Glutamatergic neuron (in vitro differentiated cells): ENCODE measurements at regions not wholly inside any gene's neighbourhood (a gene's known extent, or its start where the extent isn't known, plus 50 kb on each side); places are given as distances from the start of the nearest gene placed in this dataset.

Experiments used
- DNase-seq: peaks from one replicate; pipeline ENCODE4 v3.0.0; 2022
- H3K27ac Mint-ChIP-seq: one replicate; pipeline ENCODE4 v1.8.0; 2020; ENCODE audit warnings: mild to moderate bottlenecking, mixed read lengths, inconsistent platforms; ENCODE audit not compliant: unreplicated experiment
- H3K27me3 Mint-ChIP-seq: one replicate; pipeline ENCODE4 v1.8.0; 2020; ENCODE audit warnings: mild to moderate bottlenecking, moderate library complexity, mixed read lengths, inconsistent platforms; ENCODE audit not compliant: unreplicated experiment
- H3K36me3 Mint-ChIP-seq: one replicate; pipeline ENCODE4 v1.8.0; 2020; ENCODE audit warnings: mild to moderate bottlenecking, mixed read lengths, inconsistent platforms; ENCODE audit not compliant: unreplicated experiment
- H3K4me1 Mint-ChIP-seq: one replicate; pipeline ENCODE4 v1.8.0; 2020; ENCODE audit warnings: mild to moderate bottlenecking, low read depth, mixed read lengths, inconsistent platforms; ENCODE audit not compliant: unreplicated experiment
- H3K4me3 Mint-ChIP-seq: one replicate; pipeline ENCODE4 v1.8.0; 2020; ENCODE audit warnings: mild to moderate bottlenecking, mixed read lengths, inconsistent platforms; ENCODE audit not compliant: unreplicated experiment
- H3K9me3 Mint-ChIP-seq: one replicate; pipeline ENCODE4 v1.8.0; 2020; ENCODE audit warnings: mild to moderate bottlenecking, moderate library complexity, mixed read lengths, inconsistent platforms; ENCODE audit not compliant: unreplicated experiment
- TF ChIP-seq, protein P1 (sequence below): fragments of 200-600 bp; sonication (generic); IDR thresholded peaks from one replicate; pipeline ENCODE4 v1.5.0; 2021; ENCODE audit not compliant: partially characterized antibody, unreplicated experiment

DNA sequence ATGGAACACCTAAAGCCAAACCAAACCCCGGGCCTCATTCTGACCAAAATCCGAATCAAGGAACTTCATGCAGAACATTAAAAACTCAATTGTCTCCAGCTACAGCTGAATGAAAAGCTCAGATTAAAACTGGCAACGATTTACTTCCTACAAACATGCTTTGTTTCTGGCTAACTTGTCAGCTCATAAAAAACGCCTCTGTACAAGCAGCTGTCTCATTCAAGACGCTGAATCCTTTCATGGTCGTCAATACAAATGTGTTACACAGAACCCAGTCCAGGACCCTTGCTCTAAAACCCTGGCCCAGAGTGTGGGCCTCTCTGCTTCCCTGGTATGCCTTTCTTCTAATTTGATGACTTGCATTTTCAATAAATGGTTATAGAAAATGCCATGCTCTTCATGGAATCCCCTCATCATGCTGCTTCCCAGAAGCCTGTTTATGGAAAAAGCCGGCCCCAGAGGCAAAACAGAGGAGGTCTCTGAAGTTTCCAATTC, 183.1 kb downstream of the PHLDA1 start:
- Mint-ChIP-seq H3K4me1 (peaks cover 51% of the 10 kb centered on the region), H3K27me3 (peaks cover 2% of the 10 kb centered on the region), H3K4me3 (no peak overlapping the region), H3K36me3 (peaks cover 9% of the 10 kb centered on the region), H3K27ac (peak overlapping the region; percentile 60), H3K9me3 (peaks cover 4% of the 10 kb centered on the region)
- TF ChIP-seq, protein P1, sequence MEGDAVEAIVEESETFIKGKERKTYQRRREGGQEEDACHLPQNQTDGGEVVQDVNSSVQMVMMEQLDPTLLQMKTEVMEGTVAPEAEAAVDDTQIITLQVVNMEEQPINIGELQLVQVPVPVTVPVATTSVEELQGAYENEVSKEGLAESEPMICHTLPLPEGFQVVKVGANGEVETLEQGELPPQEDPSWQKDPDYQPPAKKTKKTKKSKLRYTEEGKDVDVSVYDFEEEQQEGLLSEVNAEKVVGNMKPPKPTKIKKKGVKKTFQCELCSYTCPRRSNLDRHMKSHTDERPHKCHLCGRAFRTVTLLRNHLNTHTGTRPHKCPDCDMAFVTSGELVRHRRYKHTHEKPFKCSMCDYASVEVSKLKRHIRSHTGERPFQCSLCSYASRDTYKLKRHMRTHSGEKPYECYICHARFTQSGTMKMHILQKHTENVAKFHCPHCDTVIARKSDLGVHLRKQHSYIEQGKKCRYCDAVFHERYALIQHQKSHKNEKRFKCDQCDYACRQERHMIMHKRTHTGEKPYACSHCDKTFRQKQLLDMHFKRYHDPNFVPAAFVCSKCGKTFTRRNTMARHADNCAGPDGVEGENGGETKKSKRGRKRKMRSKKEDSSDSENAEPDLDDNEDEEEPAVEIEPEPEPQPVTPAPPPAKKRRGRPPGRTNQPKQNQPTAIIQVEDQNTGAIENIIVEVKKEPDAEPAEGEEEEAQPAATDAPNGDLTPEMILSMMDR, result no peak
- no peak for DNase-seq

DNA sequence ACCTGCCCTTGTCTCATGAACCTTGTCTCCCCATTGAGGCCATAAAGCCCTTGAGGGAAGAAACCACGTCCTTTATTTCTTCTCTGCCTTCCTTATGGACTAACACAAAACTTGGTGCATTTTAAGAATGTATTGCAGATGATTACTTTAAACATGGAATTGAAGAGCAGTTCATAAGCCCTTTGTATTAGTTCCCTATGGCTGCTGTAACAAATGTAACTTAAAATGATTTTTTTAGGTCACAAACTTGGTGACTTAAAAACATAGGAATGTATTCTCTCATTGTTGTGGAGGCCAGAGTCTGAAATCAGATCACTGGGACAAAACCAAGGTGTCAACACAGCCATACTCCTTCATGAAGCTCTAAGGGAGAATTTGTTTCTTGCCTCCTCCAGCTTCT, 185.5 kb downstream of the PHLDA1 start:
- TF ChIP-seq, protein P1, result no peak
- peaks cover 55% of the 10 kb centered on the region for H3K4me1 Mint-ChIP-seq
- DNase-seq, result no peak
- peaks cover 4% of the 10 kb centered on the region for H3K9me3 Mint-ChIP-seq
- H3K27me3 Mint-ChIP-seq, result peaks cover 2% of the 10 kb centered on the region
- no peak overlapping the region for H3K4me3 Mint-ChIP-seq
- peaks cover 9% of the 10 kb centered on the region for H3K36me3 Mint-ChIP-seq
- H3K27ac Mint-ChIP-seq, result no peak overlapping the region

DNA sequence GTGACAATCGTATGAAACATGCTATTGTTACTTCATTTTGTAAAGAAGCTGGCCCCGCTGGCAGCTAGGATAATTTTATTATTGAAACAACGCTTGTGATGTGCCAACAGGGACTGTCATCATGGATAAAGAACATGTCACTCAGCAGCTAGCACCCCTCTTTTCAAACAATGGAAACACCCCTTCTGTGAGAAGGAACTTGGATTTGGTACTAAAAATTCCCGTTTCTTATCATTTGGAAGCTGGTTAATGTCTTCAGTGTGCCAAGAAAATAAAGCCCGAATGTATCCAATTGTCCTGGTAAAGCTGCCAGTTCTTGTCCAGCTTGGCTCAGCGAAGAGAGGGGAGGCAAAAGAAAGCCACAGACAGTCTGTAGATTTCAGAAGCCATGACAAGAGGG, 186.6 kb downstream of the PHLDA1 start:
- peaks cover 4% of the 10 kb centered on the region for H3K9me3 Mint-ChIP-seq
- H3K27ac Mint-ChIP-seq, result peak overlapping the region; percentile 35
- no peak for DNase-seq
- H3K4me3 Mint-ChIP-seq, result no peak overlapping the region
- peaks cover 5% of the 10 kb centered on the region for H3K36me3 Mint-ChIP-seq
- no peaks in the 10 kb centered on the region for H3K27me3 Mint-ChIP-seq
- peaks cover 55% of the 10 kb centered on the region for H3K4me1 Mint-ChIP-seq
- TF ChIP-seq, protein P1, result no peak

DNA sequence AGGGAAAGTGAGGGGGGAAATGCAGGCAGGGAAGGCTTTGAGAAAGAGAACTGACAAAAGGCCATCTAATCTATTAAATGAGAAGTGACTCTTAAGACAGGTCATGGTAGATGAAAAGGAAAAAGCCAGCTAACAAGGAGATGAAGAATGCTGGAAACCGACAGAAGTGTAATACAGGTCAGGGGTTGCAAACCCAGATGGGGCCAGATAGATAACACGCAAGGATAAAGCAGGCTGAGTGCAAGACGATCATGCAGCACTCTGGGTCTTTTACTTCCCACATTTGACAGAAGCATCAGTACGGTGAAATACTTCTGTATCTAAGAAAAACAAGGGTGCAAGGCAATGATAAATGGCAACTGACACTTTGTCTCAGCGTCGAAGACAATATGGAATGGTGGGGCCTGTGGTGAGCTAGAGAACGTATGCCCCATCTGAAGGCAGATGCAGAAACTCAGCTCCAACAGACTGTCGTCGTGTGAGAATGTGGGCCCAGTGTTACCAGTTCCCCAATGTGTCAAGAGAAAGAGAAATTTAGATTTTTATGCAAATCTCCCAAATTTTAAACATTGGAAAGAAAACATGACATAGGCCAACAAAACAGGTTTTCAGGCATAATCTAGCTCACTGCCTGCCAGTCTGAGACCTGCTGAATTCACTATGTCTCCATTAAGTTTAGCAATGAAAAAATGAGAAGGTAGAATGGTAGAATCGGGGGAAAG, 187.4 kb downstream of the PHLDA1 start:
- TF ChIP-seq, protein P1, result no peak
- no peaks in the 10 kb centered on the region for H3K27me3 Mint-ChIP-seq
- peaks cover 57% of the 10 kb centered on the region for H3K4me1 Mint-ChIP-seq
- peak overlapping the region; percentile 45 for H3K27ac Mint-ChIP-seq
- peak overlapping the region; percentile 0 for H3K4me3 Mint-ChIP-seq
- H3K36me3 Mint-ChIP-seq, result peaks cover 5% of the 10 kb centered on the region
- no peak for DNase-seq
- H3K9me3 Mint-ChIP-seq, result peaks cover 4% of the 10 kb centered on the region

DNA sequence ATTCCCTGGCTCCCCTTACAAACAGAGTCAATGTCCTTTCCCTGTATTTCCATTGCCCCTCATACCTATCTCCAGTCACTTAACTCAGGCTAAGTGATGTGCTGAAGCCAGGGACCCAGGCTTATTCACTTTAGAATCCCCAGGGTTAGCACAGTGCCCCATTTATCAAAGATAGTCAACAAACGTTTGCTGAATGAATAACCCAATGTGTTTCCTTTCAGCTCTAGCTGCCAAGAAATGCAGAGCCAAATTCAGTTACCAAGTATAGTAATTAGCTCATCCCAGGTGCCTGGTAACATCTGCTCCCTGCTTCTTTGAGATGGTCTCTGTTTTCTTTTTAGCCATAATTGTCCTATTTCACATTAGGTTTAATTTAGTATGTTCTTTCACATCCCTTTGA, 189.5 kb downstream of the PHLDA1 start:
- Mint-ChIP-seq H3K27ac (peak overlapping the region; percentile 91), H3K27me3 (peaks cover 14% of the 10 kb centered on the region), H3K36me3 (peaks cover 8% of the 10 kb centered on the region), H3K9me3 (peaks cover 18% of the 10 kb centered on the region), H3K4me1 (peaks cover 62% of the 10 kb centered on the region), H3K4me3 (peak overlapping the region; percentile 64)
- TF ChIP-seq, protein P1, result no peak
- DNase-seq, result no peak
